ENCODE measurements at regions not wholly inside any gene's neighbourhood (a gene's known extent, or its start where the extent isn't known, plus 50 kb on each side); places are given as distances from the start of the nearest gene placed in this dataset.

DNA sequence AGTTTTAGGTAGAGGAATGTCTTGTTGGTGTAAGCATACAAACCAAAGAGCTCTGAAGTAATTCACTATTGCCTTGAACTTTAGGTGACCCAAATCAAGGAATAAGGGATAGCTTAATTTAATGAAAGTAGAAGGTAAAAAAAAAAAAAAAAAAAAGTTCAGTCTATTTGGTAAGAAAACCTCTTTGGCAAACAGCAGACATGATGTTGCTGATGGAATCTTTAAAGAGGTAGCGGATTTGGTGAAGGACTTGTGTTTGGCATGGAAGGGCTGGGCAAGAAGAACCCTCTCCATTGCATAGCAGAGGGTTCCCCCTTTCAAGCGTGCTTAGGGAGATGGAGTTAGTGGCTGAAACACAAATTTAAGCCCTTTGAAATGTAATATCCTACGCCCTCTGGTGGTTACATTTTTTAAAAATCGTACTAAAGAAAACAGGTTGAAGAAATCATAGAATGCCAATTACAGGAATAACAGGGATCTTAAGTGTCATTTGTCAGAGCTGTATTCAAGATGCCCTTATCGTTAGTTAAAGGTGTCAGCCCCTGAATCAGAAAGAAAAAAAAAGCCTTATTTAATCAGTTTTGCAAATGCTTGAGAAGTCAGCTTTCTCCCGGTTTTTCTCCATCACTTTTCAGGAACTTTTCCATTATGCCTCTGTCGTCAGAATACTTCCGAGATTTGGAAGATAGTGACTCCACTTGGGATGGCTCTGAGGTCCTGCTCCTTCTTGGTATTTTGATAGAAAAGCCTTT is 383.1 kb downstream of the KCNJ2 start:
- peak; percentile 76 for DNase-seq (ENCODE audit: low read depth)
- H3K4me3 ChIP-seq (ENCODE audit: low read depth, low read length): no peak overlapping the region
- TF ChIP-seq, protein P1, sequence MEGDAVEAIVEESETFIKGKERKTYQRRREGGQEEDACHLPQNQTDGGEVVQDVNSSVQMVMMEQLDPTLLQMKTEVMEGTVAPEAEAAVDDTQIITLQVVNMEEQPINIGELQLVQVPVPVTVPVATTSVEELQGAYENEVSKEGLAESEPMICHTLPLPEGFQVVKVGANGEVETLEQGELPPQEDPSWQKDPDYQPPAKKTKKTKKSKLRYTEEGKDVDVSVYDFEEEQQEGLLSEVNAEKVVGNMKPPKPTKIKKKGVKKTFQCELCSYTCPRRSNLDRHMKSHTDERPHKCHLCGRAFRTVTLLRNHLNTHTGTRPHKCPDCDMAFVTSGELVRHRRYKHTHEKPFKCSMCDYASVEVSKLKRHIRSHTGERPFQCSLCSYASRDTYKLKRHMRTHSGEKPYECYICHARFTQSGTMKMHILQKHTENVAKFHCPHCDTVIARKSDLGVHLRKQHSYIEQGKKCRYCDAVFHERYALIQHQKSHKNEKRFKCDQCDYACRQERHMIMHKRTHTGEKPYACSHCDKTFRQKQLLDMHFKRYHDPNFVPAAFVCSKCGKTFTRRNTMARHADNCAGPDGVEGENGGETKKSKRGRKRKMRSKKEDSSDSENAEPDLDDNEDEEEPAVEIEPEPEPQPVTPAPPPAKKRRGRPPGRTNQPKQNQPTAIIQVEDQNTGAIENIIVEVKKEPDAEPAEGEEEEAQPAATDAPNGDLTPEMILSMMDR (conservative IDR thresholded peaks at IDR 0.05; ENCODE audit: low read depth, low read length): peak; percentile 57

DNA sequence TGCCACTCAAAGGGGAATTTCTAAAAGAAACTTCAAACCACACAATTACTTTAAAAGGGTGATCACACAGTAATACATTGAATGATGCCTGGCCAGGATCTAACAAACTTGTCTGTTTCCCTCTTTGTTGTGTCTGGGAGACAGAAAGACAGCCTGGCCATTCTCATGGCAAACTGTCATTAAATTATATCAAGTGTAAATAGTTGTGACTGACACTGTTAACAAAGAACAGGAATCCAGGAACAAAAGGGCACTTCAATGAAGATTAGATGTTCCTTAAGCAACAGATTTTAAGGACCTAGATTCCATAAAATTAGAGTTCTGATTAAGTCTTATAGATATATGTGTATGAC is 383.6 kb downstream of the KCNJ2 start:
- TF ChIP-seq, protein P1 (conservative IDR thresholded peaks at IDR 0.05; ENCODE audit: low read depth, low read length): no peak
- H3K4me3 ChIP-seq (ENCODE audit: low read depth, low read length): no peak overlapping the region
- DNase-seq (ENCODE audit: low read depth): no peak

DNA sequence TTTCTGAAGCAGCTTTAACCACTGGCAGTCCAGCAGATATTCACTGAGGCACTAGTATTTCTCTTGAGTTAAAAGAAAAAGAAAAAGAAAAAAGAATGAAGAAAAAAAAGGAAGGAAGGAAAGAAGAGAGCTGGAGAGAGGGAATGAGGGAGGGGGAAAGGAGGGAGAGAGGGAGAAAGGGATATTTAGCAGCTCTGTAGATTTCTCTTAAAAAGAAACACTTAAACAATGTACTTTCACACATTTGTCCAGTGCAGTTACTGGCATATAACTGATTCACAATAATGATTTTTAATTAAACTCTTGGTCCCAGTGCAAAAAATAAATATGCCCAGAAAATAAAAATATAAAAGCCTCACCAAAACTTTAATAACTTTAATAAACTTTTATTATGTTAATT is 386.4 kb downstream of the KCNJ2 start:
- DNase-seq (ENCODE audit: low read depth): no peak
- TF ChIP-seq, protein P1 (conservative IDR thresholded peaks at IDR 0.05; ENCODE audit: low read depth, low read length): no peak
- no peak overlapping the region for H3K4me3 ChIP-seq (ENCODE audit: low read depth, low read length)

DNA sequence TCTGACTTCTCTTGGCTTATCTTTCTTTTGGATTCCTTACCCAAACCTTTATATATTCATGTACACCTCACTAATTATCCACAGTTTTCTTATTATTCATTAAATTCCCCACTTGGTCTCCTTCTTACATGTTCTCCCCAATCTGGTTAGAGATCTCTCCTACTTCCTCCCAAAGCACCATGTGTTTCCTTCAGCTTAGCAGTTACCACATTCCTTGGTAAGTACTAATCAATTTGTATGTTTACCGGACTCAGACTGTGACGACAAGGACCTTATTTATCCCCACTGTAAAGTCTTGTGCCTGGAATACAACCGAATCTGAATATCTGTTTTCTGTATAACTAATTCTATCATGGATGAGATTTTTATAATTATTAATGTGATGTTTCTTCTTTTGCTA is 389.5 kb downstream of the KCNJ2 start:
- TF ChIP-seq, protein P1 (conservative IDR thresholded peaks at IDR 0.05; ENCODE audit: low read depth, low read length): no peak
- no peak for DNase-seq (ENCODE audit: low read depth)
- H3K4me3 ChIP-seq (ENCODE audit: low read depth, low read length): no peak overlapping the region

DNA sequence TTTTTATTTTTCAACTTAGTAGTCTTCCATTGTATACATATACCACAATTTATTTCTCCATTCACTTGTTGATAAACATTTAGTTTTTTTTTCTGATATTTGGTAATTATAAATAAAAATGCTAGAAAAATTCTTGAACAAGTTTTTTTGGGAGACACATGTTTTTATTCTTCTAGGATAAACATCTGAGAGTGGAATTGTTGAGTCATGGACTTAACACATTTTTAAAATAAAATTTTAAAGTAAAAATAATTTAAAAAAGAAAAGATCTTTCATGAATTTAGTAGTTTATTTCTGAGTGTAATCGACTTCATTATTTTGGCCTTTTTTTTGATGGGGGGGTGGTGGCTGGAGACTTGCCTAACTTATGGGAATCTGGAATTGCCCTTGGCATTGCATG is 391.1 kb downstream of the KCNJ2 start:
- TF ChIP-seq, protein P1 (conservative IDR thresholded peaks at IDR 0.05; ENCODE audit: low read depth, low read length): no peak
- DNase-seq (ENCODE audit: low read depth): no peak
- no peak overlapping the region for H3K4me3 ChIP-seq (ENCODE audit: low read depth, low read length)

DNA sequence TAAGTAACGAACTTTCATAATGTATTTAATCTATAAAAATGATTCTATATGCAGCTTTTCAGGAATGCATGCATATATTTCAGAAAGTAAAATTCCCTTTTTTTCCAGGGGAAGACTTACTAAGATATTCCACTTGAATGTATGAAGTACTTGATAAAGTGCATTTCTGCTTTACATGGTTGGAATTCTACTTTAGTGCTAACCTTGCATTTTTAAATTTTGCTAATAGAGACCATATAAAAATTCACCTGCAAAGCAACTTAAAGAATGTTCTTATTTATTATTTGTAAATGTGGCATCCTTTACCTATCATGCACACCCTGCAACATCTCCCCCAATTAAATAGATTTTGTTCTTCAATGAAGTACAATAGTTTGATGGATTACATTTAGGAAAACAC is 392.8 kb downstream of the KCNJ2 start:
- TF ChIP-seq, protein P1 (conservative IDR thresholded peaks at IDR 0.05; ENCODE audit: low read depth, low read length): no peak
- H3K4me3 ChIP-seq (ENCODE audit: low read depth, low read length): no peak overlapping the region
- DNase-seq (ENCODE audit: low read depth): no peak

DNA sequence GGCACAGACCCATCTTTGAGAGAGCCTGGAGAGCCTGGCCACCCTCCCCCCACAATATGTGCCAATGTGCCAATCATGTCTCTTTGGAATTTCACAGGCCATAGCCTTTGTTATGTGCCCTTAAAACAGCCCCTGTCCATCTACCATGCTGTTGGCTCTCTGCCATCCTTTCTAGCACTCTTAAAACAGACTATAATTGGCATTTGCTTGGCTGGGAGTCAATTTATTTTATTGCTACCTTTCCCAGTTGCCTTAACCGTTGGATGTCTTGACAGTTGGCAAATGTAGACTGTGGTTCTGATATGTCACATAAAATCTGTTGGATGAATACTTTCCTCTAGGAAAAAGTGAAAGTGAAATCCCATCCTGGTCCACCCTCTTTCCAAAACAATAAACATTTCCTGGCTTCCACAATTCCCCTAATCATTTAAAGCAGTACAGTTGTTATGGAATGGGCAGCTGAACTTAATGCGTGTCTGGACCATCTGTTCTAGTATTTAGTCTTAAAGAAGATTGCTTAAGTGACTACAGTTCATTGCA is 394.0 kb downstream of the KCNJ2 start:
- H3K4me3 ChIP-seq (ENCODE audit: low read depth, low read length): no peak overlapping the region
- TF ChIP-seq, protein P1 (conservative IDR thresholded peaks at IDR 0.05; ENCODE audit: low read depth, low read length): no peak
- DNase-seq (ENCODE audit: low read depth): no peak
